ENCODE measurements at regions not wholly inside any gene's neighbourhood (a gene's known extent, or its start where the extent isn't known, plus 50 kb on each side); places are given as distances from the start of the nearest gene placed in this dataset.

- no peak for DNase-seq
Measured at GRCh38 chr10:78976825-78977755, 91.7 kb upstream of the ZMIZ1 start.

GRCh38 chr10:78979938-78980337, 88.8 kb upstream of the ZMIZ1 start:
- DNase-seq: no peak

GRCh38 chr10:78980354-78980753, 88.4 kb upstream of the ZMIZ1 start:
- DNase-seq: no peak

- no peak for DNase-seq
Measured at GRCh38 chr10:78980815-78981214, 88.0 kb upstream of the ZMIZ1 start.

- no peak for DNase-seq
Measured at GRCh38 chr10:78981257-78981969, 87.4 kb upstream of the ZMIZ1 start.

- no peak for DNase-seq
Measured at GRCh38 chr10:78981970-78982281, 86.8 kb upstream of the ZMIZ1 start.

GRCh38 chr10:78982726-78983125, 86.0 kb upstream of the ZMIZ1 start:
- DNase-seq: no peak

GRCh38 chr10:78983608-78984007, 85.2 kb upstream of the ZMIZ1 start:
- DNase-seq: no peak

GRCh38 chr10:78985973-78986818, 82.6 kb upstream of the ZMIZ1 start:
- peak; percentile 60 for DNase-seq

- peak; percentile 55 for DNase-seq
Measured at GRCh38 chr10:78991187-78991586, 77.6 kb upstream of the ZMIZ1 start.

- DNase-seq: no peak
Measured at GRCh38 chr10:78992333-78992732, 76.4 kb upstream of the ZMIZ1 start.

GRCh38 chr10:78993261-78993945, 75.4 kb upstream of the ZMIZ1 start:
- no peak for DNase-seq

GRCh38 chr10:78995987-78996791, 72.6 kb upstream of the ZMIZ1 start:
- DNase-seq: no peak

- no peak for DNase-seq
Measured at GRCh38 chr10:78996792-78997129, 72.0 kb upstream of the ZMIZ1 start.

GRCh38 chr10:78997635-78998618, 70.8 kb upstream of the ZMIZ1 start:
- DNase-seq: no peak

- peak; percentile 34 for DNase-seq
Measured at GRCh38 chr10:79001082-79001885, 67.5 kb upstream of the ZMIZ1 start.

GRCh38 chr10:79002336-79002735, 66.4 kb upstream of the ZMIZ1 start:
- no peak for DNase-seq

GRCh38 chr10:79003183-79004100, 65.3 kb upstream of the ZMIZ1 start:
- DNase-seq: no peak

GRCh38 chr10:79004311-79004710, 64.5 kb upstream of the ZMIZ1 start:
- DNase-seq: no peak

All from fibroblast of skin of right biceps (primary cell).